ENCODE measurements at regions not wholly inside any gene's neighbourhood (a gene's known extent, or its start where the extent isn't known, plus 50 kb on each side); places are given as distances from the start of the nearest gene placed in this dataset.

GRCh38 chr9:117869287-117869686 lies 165.1 kb downstream of the TLR4 start (continued):
- no peak for TF ChIP-seq CSRNP3 (CRISPR knock-in tag; IDR thresholded peaks at IDR 0.05)
- no peak for TF ChIP-seq ZNF8 (CRISPR knock-in tag; IDR thresholded peaks at IDR 0.05)

- no peak for ATAC-seq
- TF ChIP-seq OSR1 (CRISPR knock-in tag; IDR thresholded peaks at IDR 0.05) (no peak), GLIS3 (CRISPR knock-in tag; IDR thresholded peaks at IDR 0.05) (no peak), ZNF565 (CRISPR knock-in tag; conservative IDR thresholded peaks at IDR 0.05; ENCODE audit: low read depth) (no peak), ESRRG (CRISPR knock-in tag; IDR thresholded peaks at IDR 0.05) (no peak), SNAI2 (CRISPR knock-in tag; IDR thresholded peaks at IDR 0.05) (no peak), ISL1 (CRISPR knock-in tag; IDR thresholded peaks at IDR 0.05) (no peak), ZFP30 (CRISPR knock-in tag; IDR thresholded peaks at IDR 0.05) (no peak)
Observed at GRCh38 chr9:117869712-117870111, 165.5 kb downstream of the TLR4 start.

GRCh38 chr9:117873664-117874063 lies 169.5 kb downstream of the TLR4 start:
- no peak for TF ChIP-seq POU6F1 (CRISPR knock-in tag; IDR thresholded peaks at IDR 0.05; ENCODE audit: borderline replicate concordance, low read depth)
- ATAC-seq, result no peak

- no peak for ATAC-seq
- no peak for TF ChIP-seq ZFP30 (CRISPR knock-in tag; IDR thresholded peaks at IDR 0.05)
- no peak for TF ChIP-seq CSDC2 (CRISPR knock-in tag; IDR thresholded peaks at IDR 0.05)
- TF ChIP-seq TCF4 (CRISPR knock-in tag; IDR thresholded peaks at IDR 0.05; ENCODE audit: borderline replicate concordance), result no peak
- no peak for TF ChIP-seq CREB5 (CRISPR knock-in tag; IDR thresholded peaks at IDR 0.05; ENCODE audit: low read depth)
- no peak for TF ChIP-seq ZC3H10 (CRISPR knock-in tag; IDR thresholded peaks at IDR 0.05)
- no peak for TF ChIP-seq SNAI2 (CRISPR knock-in tag; IDR thresholded peaks at IDR 0.05)
- no peak for TF ChIP-seq TOX (CRISPR knock-in tag; IDR thresholded peaks at IDR 0.05; ENCODE audit: borderline replicate concordance)
- no peak for TF ChIP-seq ISL1 (CRISPR knock-in tag; IDR thresholded peaks at IDR 0.05)
- TF ChIP-seq ARNTL (CRISPR knock-in tag; IDR thresholded peaks at IDR 0.05; ENCODE audit: borderline replicate concordance, low read depth), result no peak
- no peak for TF ChIP-seq GLIS3 (CRISPR knock-in tag; IDR thresholded peaks at IDR 0.05)
Observed at GRCh38 chr9:117875886-117876285, 171.7 kb downstream of the TLR4 start.

GRCh38 chr9:117882171-117882570 lies 178.0 kb downstream of the TLR4 start:
- ATAC-seq, result no peak
- TF ChIP-seq ZFP30 (CRISPR knock-in tag; IDR thresholded peaks at IDR 0.05) (no peak), TCF4 (CRISPR knock-in tag; IDR thresholded peaks at IDR 0.05; ENCODE audit: borderline replicate concordance) (no peak), ZNF70 (CRISPR knock-in tag; IDR thresholded peaks at IDR 0.05) (no peak), PATZ1 (CRISPR knock-in tag; IDR thresholded peaks at IDR 0.05; ENCODE audit: borderline replicate concordance) (no peak), CSRNP3 (CRISPR knock-in tag; IDR thresholded peaks at IDR 0.05) (no peak), GLIS3 (CRISPR knock-in tag; IDR thresholded peaks at IDR 0.05) (no peak), SNAI2 (CRISPR knock-in tag; IDR thresholded peaks at IDR 0.05) (no peak)
